HG03039 (cell line): ENCODE measurements at regions not wholly inside any gene's neighbourhood (a gene's known extent, or its start where the extent isn't known, plus 50 kb on each side); places are given as distances from the start of the nearest gene placed in this dataset.

Experiments used
- ATAC-seq: cut with Tn5 transposase; IDR thresholded peaks from one replicate; pipeline ENCODE4 v1.9.1; 2021; ENCODE audit warnings: mild to moderate bottlenecking, moderate library complexity; ENCODE audit not compliant: unreplicated experiment

DNA sequence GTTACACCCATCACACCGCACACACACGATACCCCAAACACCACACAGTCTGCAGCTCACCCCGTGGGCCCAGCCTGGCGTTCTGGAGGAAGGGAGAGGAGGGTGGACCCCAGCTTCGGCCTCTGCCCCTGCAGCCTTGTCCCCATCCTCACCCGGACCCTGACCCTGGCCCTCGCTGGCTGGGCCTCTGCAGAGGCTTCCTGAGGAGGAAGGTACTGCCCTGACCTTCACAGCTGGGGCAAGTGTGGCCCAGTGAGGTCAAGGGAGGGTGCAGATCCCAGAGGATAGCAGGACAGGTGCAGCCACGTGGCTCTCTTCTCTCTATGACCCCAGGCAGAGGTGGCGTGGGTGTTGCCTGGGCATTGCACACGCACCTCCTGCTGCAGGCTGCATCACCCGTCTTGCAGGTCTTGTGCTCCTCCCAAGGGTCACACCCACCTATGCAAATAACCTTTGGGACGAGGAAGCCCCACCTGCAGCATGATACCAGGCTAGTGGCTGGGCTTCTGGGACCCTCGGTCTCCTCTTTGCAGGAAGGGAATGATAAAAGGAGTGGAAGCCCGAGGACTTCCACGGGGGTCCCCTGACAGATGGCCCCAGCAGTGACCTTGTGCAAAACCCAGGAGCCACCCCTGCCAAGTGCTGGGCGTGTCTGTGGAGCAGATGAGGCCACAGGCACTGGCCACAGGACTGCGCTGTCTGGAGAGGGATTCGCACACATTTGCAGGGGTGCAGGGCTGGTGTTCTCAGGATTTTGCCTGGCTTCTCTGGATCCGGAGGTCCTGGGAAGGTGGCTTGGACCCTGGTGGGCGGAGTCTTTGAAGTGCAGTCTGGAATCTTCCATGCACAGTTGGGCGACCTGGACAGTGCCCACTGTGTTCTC, 1241.5 kb downstream of the BRD1 start:
- ATAC-seq: no peak

DNA sequence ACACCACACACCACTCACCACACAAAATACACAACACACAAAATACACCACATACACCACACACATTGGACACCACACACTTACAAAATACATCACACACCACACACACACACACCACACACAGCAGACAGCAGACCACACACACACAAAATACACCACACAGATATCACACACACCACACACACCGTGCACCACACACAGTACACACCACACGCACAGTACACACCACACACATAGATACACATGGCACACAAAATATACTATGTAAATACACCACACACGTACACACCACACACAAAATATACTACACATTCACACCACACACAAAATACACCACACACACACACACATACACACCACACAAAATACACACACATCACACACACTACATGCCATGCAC, 1243.5 kb downstream of the BRD1 start:
- no peak for ATAC-seq

DNA sequence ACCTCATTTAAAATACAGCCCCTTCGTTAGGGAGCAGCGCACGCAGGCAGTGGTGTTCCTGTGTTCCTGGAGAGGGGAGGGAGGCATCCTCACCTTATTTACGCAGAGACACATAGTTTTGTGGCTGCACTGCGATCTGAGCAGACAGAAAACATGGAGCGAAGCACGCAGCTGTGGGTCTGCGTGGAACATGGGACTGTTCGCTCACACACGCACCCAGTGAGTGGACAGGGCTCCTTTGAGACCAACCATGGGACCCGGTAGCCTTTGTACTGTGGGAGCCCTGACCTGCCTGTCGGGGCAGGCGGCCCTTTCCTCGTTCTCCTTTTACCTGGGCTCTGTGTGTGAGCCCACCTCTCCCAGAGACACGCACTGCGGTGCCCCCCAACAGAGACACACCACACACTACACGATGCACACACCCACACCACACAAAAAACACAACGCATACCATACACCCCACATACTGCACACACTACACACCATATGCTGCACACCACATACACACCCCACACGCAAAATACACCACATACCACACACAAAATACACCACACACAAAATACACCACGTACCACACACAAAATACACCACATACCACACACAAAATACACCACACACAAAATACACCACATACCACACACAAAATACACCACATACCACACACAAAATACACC, 1245.7 kb downstream of the BRD1 start:
- no peak for ATAC-seq

DNA sequence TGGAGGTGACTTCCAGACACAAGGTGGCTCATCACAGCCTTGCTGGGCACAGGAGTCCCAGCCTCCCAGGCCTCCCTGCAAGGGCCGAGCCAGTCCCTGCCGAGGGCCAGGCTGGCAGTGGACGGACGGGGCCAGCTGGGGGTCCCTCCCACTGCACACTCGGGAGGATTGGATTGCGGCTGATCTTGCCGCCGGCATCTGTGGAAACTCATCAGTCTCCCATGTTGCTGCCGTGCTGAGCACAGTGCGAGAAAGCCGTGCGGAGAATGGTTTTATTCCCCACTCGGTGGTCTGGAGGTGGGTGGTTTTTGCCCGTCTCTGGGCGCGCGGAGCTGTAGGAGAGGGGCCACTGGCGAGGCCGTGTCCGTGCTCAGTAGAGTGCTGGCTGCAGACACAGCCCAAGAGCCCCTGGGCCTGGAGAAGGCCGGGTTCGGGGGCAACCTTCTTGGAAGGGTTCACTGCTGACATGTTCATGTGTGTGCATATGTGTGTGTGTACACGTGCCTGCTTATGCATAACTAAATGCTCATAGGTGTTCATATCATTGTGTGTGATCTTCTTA, 1246.4 kb downstream of the BRD1 start:
- ATAC-seq: no peak

DNA sequence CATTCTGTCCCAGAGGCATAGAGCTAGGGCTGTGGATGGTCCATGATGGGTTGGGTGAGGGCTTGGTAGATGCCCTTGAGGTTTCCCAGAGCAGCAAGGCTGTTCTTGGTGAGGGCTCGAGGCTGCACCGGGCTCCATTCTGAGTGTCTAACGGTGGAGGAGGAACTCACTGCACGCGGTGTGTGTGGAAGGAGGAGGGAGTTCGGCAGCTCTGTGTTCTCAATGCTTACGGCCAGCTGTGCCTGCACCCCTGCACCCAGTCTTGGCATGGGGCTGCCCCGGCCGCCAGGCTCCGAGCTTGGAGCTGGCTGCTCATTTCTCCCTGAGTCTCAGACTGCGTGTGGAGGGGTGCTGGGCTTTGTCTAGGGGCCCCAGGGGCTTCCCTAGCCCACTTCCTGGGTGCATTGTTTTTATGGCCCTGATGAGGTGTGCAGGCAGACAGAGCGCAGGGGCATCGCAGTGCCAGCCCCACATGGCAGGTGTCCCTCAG, 1247.1 kb downstream of the BRD1 start:
- ATAC-seq: no peak

DNA sequence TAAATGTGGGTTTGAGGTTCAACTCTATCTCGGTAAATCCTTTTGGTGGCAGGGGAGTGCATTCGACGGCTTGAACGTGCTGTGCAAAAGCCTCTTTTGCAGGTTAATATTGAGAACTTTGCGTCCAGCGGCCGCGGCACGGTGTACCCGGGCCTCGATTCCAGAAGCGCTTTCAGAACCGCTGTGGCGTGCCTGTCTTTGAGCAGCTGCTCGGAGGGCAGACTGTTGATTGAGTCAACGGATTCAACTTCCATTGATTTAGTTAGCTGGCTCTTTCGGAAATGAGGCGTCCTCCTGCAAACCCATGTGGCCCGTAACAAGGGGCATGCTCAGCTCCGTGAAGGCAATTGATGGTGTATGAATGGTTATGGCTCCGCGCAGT, 1247.8 kb downstream of the BRD1 start:
- ATAC-seq: no peak

DNA sequence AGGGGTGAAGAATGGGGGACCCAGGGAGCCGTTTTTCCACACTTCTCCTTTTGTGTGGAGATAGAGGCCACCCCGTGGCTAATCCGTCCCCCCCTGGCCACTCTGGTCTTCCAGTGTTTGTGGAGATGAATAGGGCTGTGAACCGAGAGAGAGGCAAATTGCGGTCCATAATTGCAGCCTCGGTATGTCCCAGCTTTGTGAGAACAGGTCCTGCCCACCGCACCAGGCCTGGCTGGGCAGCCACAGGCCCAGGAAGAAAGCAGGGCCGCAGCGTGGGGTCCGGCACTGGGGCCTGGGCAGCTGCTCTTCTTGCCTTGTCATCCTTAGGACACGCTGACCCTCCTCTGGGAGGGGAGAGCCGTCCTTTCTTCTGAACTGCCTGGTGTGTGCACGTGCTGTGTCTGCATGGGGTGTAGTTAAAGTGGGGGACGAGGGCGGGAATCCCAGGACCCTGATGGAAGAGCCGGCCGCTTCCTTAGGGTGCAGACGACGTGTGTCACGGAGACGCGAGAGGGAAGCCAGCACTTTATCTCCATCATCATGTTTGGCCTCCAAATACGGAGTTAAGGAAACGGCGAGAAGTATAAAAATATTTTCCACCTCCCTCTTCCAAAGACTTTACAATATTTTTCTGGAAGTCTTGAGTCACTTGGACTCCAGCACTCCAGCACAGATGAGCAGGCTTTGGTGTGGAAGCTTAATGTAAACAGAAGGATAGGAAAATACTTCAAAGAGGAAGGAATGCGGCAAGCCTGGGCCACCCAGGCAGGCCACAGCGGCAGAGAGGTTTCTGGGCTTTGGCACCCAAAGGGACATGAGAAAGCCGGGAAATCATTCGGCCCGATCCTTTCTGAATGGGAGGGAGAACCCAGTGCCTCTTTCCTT, 1248.4 kb downstream of the BRD1 start:
- no peak for ATAC-seq

DNA sequence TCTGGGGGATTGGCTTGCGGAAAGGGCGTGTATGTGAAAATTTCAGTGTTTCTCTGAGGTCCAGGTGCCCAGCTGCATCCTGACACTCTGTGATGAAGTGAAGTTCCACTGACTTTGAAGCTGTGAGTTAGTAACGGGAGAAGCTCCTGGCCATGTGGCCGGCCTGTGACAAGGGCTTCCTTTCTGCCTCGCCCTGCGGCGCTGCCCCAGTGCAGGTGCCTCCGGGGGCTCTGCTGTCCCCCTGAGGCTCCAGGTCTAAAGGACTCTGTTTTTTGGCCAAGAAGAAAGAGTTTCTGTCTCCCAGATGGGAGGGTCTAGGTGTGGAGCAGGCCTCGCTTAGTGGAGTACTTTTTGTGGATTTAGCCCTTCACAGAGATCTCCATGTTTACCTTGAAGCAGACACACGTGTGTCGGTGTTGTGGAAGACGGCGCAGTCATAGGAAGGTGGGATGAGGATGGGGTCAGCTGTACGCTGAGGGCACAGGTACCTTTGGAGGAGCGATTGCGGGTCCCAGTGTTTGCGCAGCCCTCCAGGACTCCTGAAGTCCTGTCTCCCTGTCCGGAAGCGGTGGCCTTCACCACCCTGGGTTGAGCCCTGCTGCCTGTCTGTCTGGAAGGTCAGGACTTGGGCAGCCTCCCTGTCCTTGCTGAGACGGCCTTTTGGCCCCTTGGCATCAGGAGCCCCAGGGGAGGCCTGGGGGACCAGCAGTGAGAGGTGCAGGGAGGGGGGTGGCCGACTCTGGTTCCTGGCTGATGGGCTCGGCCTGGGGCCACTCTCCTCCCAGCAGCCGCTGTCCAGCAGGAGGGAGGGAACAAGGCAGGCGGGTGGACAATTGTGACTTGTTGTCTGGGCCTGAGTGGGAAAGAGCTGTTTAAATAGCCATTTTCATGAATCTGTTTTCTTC, 1249.3 kb downstream of the BRD1 start:
- ATAC-seq: no peak

DNA sequence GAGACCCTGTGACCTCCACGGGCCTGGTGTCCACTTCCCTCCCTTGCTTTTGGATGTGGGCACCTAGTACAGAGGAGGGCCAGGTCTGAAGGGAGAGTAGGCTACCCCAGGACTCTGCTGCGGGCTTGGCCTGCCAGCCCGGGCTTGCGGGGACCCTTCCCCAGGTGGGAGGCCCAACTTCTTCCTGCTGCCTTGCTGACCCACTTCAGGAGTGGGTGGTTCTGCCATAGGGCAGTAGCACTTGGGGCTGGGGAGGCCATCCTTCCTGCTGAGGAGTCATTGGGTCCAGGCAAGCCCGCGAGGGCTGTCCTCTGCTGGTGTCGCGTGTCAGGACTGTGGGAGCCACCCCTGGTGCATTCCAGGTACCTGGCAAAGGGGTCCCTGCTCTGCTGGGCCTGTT, 1250.0 kb downstream of the BRD1 start:
- no peak for ATAC-seq

DNA sequence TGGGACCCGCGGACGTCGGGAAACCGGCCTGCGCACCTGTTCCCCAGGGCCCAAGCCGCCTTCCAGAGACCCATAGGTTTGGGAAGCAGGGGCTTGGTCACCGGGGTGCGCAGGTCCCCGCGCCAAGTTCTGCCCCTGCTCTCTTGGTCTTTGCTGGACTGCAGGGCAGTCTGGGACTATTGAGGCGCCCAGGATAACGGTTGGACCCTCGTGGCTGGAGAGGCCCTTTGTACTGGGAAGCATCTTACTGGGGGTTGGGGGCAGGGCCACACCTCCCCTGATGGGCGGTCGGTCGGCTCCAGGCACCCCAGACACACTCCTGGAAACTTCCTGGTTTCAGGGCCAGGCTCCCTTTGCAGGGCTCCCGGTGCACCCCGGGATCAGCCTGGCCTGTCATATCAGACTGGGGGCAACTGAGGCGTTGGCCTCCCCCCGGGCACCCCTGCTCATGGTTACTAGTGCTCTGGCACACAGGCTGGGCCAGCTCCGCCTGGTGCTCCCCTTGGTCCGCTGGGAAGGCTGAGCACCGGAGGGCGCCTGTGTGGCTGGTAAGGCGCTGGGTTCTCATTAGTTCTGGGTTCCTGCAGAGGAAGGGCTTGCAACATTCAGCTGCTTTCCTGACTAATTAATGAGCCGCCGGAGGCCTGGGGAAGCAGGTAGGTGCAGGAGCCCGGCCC, 1250.5 kb downstream of the BRD1 start:
- ATAC-seq: no peak

DNA sequence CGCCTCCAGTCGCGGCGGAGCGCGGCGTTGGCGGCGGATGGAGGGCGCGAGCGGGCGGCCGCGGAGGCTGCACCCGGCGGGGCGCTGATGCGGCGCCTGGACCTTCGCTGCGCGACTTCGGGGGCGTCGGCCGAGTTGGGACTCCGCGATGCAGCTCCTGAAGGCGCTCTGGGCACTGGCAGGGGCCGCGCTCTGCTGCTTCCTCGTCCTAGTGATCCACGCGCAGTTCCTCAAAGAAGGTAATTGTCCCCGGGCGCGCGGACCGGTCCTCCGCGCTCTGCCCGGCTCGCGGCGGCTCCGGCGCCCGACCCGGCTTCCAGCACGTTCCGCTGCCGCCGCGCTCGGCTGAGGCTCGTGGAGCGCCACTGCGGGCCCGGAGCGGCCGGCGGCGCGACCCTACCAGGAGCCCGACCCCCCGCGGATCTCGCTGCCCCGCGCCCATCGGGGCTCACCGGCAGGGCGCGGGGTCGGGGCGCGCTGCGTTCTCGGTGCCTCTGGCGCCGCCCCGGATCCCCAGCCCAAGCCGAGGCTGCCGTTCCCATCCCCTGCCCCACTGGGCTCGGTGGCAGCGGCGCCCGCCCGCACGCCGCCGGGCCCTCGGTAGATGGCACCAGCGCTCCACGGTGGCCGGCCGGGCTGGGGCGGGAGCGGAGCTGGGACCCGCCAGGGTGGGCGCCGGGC, 1251.2 kb downstream of the BRD1 start:
- ATAC-seq: no peak

DNA sequence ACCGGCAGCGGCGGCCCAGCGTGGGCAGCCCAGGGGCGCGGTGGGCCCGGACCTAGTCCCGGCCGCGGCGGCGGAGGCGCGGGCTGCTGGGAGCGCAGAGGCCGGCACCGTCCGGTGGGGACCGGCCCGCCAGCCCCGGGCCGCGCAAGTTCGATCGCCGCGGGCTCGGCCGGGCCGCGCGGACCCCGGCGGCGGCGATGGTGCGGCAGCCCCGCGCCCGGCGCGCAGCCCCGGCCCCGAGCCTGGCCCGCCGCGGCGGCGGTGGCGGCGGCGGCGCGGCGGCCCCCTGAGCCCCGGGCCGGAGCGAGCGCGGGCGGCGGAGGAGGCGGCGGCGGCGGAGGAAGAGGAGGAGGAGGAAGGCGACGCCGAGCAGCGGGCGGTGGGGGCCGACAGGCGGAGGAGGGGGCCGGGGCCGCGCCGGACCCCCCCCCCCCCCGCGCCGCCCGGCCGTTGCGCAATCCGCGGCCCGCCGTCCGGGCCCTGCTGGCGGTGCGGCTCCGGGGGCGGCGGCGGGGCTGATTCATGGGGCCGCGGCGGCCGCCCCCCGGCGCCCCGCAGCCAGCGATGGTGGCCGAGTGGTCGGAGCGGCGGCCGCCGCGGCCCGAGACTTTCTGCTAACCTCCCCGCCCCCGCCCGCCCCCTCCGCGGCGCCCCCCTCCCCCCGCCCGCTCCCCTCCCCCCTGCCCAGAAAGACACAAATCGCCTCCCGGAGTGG, 1251.9 kb downstream of the BRD1 start:
- no peak for ATAC-seq

DNA sequence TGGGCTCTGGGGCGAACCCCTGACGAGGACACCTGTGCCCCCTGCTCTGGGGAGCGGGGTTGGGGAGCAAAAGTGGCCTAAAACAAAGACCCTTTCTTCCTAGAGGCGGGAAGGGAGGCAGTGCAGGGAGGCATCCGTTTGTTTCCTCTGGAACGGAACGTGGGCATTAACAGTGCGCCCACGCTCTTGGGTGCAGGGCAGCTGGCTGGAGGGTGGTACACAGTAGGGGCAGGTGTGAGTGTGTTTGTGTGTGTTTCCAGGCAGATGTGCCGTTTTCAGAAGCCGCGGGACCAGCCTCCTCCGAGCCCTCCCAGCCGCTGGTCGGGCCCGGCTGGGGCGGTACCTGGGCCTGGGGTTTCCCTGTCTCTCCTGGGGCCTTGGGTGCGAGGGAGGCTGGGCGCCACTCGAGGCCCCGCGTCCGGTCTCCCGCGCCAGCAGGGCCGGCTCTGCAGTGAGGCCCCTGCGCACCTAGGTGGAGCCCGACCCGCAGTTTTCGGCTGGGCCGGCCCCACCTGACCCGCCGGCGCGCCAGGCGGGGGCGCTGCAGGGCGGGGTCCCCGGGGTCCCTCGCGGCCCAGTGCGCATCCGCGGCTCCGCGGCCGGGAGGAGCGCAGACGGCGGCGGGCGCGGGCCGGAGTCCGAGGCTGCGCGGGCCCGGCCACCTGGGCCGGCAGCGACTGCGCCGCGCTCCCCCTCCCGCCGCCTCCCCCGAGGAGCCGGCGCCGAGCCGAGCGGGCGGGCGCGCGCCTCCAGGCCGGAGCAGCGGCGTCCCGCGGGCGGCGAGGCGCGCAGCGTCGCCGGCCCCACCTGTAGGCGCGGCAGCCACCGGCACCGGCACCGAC, 1252.7 kb downstream of the BRD1 start:
- ATAC-seq: no peak

DNA sequence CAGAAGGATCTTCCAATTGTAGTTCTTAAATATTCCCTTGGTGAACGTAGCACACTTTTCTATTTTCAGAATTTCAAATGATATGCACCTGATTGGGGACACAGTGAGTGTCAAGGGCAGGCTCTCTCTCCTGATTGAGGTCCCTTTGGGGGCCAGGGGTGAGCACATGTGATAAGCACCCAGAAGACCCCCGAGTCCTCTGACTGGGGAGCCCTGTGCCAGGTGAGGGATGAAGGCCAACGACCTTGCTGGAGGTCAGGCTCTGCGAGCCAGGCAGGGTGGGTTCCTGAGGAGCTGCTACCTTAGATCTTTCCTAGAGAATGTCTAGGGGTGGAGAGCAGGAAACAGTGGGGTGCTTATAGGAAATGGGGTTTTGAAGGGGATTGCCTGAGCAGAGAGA, 1253.9 kb downstream of the BRD1 start:
- ATAC-seq: no peak

DNA sequence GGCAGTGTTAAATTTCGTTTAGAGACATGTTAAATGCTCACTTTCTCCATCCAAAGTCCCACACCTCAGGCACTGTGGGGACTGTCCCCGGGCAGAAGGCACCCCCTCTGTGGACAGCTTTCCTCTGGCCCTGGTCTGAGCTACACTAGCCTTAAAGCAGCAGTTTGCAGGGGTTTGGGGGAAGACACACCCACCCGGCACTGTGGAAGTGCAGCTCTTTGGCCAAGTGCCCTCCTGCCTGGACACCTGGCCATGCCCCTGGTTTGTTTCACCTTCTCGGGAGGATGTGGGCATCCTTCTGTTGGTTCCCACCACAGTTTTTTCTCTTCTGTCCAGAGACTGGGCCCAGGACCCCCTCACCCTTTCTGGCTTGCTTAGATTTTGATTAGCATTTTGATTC, 1254.7 kb downstream of the BRD1 start:
- ATAC-seq: no peak

DNA sequence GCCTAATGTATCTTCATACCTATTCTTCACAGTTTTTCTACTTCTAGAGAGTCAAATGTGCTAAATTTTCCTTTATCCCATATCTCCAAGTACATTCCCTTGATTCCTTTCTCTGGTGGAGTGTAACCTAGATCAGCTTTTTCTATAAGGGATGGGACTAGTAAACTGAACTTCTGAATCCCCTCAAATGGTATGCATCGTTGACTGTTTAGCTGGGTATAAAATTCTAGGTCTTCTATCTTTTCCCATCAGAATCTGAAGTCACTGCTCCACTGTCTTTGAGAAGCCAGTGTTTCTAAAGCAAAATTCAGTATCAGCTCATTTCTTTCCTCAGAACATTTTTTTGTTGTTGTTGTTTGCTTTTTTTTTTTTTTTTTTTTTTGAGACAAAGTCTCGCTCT, 1256.8 kb downstream of the BRD1 start:
- ATAC-seq: no peak

DNA sequence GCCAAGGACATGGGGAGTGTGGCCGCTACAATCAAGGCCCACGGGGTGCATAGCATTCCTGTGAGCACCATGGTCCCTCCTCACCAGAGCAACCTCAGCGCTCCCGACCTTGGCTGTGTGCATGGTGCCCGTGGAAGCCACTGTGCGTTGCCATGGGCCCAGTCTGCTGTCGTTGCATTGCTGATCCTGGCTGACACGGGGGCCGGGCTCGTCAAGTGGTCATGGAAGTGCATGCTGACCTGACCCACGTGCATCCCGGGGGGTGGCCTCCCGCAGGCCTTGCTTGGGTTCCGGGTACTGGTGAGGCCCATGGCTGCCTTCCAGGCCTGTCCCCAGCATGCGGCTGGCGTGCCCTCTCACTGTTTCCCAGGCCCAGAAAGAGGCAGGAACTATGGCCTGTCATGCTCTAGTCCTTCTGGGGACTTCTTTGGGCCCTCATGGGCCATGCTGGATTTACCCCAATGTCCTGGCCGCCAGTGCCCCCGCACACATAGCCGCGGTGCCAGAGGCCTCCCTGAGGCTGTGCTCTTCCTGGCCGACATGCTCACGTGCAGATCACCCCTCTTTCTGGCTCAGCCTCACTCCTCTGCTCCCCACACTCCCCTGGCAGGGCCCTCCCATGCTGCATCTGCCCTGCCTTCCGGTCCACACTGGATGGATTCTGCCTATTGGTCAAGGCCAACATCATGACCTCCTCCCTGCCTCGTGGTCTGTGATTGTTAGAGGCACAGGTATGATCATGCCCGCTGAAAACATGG, 1258.0 kb downstream of the BRD1 start:
- ATAC-seq: no peak
